ENCODE measurements at regions not wholly inside any gene's neighbourhood (a gene's known extent, or its start where the extent isn't known, plus 50 kb on each side); places are given as distances from the start of the nearest gene placed in this dataset.

DNA sequence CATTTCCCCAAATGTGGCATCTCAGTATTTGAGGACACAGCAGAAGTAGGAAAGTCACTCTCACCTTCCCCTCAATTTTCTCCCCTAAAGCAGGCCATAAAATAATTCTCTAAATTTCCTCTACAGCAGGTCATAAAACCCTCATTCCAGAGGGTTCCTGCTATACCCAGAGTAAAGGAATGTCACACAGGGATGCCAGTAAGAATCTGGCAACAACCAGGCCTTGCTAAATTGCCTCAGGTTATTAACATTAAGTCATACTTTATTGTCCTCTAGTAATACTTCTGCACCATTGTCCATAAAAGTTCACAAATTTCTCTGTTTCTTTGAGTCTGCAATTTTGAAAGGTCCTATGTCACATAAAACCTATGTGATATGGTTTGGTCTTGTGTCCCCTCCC is 685.7 kb upstream of the SLIT2 start:
- TF ChIP-seq POLR2A (IDR thresholded peaks at IDR 0.05) = no peak
- TF ChIP-seq, protein P1, sequence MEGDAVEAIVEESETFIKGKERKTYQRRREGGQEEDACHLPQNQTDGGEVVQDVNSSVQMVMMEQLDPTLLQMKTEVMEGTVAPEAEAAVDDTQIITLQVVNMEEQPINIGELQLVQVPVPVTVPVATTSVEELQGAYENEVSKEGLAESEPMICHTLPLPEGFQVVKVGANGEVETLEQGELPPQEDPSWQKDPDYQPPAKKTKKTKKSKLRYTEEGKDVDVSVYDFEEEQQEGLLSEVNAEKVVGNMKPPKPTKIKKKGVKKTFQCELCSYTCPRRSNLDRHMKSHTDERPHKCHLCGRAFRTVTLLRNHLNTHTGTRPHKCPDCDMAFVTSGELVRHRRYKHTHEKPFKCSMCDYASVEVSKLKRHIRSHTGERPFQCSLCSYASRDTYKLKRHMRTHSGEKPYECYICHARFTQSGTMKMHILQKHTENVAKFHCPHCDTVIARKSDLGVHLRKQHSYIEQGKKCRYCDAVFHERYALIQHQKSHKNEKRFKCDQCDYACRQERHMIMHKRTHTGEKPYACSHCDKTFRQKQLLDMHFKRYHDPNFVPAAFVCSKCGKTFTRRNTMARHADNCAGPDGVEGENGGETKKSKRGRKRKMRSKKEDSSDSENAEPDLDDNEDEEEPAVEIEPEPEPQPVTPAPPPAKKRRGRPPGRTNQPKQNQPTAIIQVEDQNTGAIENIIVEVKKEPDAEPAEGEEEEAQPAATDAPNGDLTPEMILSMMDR (IDR thresholded peaks at IDR 0.05) = no peak
- no peak for TF ChIP-seq EP300 (IDR thresholded peaks at IDR 0.05)
